Stimulated activated CD4-positive, alpha-beta T cell treated with anti-CD3 and anti-CD28 coated beads, TNF-alpha, amount 100 ng/mL, for 48 hours (primary cell): ENCODE measurements at regions not wholly inside any gene's neighbourhood (a gene's known extent, or its start where the extent isn't known, plus 50 kb on each side); places are given as distances from the start of the nearest gene placed in this dataset.
"Not testable (repeated sequence)": the region's sequence is repeated elsewhere in the genome, so short reads cannot be mapped to it uniquely, and the experiment has no call there.

Source experiments
- DNase-seq, 3 donors: peaks; one replicate each; pipeline ENCODE4 v3.0.0-alpha.2; 2020; ENCODE audit warnings: low read depth in 3 of 3

DNA sequence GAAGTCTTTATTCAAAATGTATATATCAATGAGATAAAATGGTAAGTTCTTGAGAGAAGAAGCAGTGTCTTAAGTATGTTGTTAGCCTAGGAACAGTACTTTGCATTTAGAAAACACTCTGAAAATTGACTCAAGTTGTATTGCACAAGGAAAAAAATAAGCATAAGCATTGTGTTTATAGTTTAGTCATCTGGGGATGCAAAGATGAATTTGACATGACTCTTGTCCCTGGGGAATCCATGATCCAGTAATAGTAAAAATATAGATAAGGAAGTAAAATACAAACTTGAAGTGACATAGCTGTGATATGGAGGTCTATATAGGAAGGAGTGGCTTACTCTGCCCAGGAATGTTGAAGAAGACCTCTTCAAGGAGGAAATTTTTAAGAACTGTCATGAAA is 185.0 kb upstream of the PTBP2 start:
- no peak for DNase-seq

GRCh38 chr1:96538111-96538641 is 183.4 kb upstream of the PTBP2 start:
- no peak for DNase-seq

- no peak for DNase-seq
These were observed 182.7 kb upstream of the PTBP2 start for GRCh38 chr1:96538883-96539282.

GRCh38 chr1:96541491-96541890 is 180.1 kb upstream of the PTBP2 start:
- DNase-seq: no peak

GRCh38 chr1:96544051-96544830 is 177.3 kb upstream of the PTBP2 start:
- no peak for DNase-seq

- DNase-seq: no peak
These were observed 176.8 kb upstream of the PTBP2 start for GRCh38 chr1:96544831-96545221.

- no peak for DNase-seq
These were observed 175.5 kb upstream of the PTBP2 start for GRCh38 chr1:96545935-96546656.

DNA sequence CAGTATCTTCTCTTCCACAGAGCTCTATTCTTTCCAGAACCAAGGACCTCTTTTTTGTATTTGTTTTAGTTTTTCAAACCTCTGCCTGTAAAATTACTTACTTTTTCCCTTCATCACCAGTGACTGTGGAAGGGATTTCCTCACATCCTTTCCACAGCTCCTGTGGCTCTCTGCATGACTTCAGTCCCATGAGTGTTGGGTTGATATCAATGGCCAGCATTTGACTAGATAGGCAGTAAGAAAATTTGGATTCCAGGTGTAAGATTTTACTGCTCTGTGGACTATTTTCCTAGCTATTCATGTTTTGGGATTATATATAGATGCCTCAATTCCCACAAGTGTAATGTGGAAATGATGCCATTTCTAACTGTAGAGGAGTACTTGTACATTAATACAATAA is 171.5 kb upstream of the PTBP2 start:
- DNase-seq: no peak

DNA sequence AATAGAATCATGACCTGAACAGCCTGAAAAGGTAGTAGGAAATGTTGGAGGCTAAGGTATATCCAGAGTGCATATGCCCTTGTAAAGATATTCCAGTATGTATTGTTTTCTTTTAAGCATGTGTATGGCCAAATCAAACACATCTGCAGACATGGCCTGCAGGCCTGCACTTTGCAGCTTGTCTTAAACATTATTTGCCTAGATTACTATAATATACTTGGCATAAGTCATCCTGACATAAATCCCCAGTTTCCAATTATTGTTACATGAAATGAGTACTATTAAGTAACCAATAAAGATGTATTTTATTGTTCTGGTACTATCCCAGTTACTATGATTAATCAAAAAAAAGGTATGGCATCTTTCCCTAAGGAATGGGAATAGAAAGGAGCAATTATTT is 169.1 kb upstream of the PTBP2 start:
- DNase-seq: no peak

GRCh38 chr1:96553811-96554210 is 167.8 kb upstream of the PTBP2 start:
- no peak for DNase-seq

DNA sequence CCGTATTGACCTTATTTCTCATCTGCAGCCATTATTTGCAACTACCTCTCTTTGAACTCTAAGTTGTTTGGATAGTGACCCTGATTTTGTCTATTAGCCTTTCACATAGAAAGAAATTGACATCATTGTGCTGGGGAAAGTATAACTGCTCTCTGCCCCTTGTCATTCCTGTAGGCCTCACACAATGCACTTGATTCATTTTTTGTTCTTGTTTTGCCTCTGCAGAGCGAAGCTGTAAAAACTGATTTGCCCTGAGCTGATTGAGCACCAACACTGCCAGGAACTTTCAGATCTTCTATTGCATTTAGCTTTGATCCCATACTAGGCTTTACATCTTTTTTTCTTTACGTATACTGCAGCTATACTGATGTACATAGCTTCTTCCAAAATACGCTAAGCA is 167.2 kb upstream of the PTBP2 start:
- no peak for DNase-seq

- DNase-seq: no peak
These were observed 164.2 kb upstream of the PTBP2 start for GRCh38 chr1:96557336-96557735.

GRCh38 chr1:96558635-96559034 is 162.9 kb upstream of the PTBP2 start:
- DNase-seq: no peak

- no peak for DNase-seq
These were observed 162.4 kb upstream of the PTBP2 start for GRCh38 chr1:96559181-96559580.

GRCh38 chr1:96559707-96560596 is 161.6 kb upstream of the PTBP2 start:
- no peak for DNase-seq

DNA sequence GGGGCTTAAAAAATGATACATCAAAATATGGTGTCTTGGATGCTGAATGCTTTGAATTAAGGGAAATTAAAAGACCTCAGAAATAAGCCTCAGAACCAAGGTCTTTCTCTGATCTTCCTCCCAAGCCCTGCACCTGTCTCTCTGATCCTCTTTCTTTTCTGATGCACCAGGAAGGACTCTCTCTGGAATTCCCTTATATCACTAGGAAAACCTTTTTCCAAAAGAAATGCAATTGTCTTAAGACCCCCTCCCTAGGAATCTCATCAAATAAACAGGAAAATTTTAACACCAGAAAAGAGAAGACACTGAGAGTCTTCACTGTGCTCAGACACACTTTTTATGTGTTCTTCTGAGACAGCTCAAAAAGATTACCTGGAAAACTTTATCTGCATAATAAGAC is 159.5 kb upstream of the PTBP2 start:
- no peak for DNase-seq

DNA sequence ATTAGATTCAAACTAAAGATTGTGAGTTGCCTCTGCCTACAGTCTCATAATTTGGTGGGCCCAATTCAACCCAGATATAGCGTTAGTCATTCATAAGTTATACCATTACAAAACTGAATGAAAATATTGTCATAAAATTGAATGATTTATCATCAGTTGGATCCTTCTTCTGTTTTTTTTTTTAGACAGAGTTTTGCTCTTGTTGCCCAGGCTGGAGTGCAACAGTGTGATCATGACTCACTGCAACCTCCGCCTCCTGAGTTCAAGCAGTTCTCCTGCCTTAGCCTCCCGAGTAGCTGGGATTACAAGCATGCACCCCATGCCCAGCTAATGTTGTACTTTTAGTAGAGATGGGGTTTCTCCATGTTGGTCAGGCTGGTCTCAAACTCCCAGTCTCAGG is 157.2 kb upstream of the PTBP2 start:
- DNase-seq: not testable (repeated sequence)

- DNase-seq: no peak
These were observed 156.0 kb upstream of the PTBP2 start for GRCh38 chr1:96565546-96565945.

GRCh38 chr1:96568639-96569038 is 152.9 kb upstream of the PTBP2 start:
- DNase-seq: no peak

GRCh38 chr1:96569288-96569687 is 152.3 kb upstream of the PTBP2 start:
- no peak for DNase-seq

GRCh38 chr1:96579636-96580035 is 141.9 kb upstream of the PTBP2 start:
- no peak for DNase-seq

GRCh38 chr1:96580920-96581319 is 140.7 kb upstream of the PTBP2 start:
- no peak for DNase-seq
